HCT116 (cell line): ENCODE measurements at regions not wholly inside any gene's neighbourhood (a gene's known extent, or its start where the extent isn't known, plus 50 kb on each side); places are given as distances from the start of the nearest gene placed in this dataset.

ENCODE experiments used
- ATF3 ChIP-seq: IDR thresholded peaks from 2 replicates; pipeline ENCODE4 v1.6.1; 2012
- CEBPB ChIP-seq: IDR thresholded peaks from 2 replicates; pipeline ENCODE4 v1.6.1; 2012; ENCODE audit warnings: low read depth
- CTCF ChIP-seq, 3 experiments: fragments of 200-600 bp in 1 of 3; sonication (generic) in 1 of 3; IDR thresholded peaks in 2 of 3; conservative IDR thresholded peaks in 1 of 3; 2 replicates each; pipeline ENCODE4 v1.5.1; 2012 to 2017; ENCODE audit warnings: low read depth in 2 of 3, low read length in 2 of 3, antibody characterized with exemption in 1 of 3, borderline replicate concordance in 1 of 3, control low read depth in 1 of 3, mild to moderate bottlenecking in 1 of 3, mixed read lengths in 1 of 3, mixed run types in 1 of 3, moderate library complexity in 1 of 3; ENCODE audit not compliant: insufficient read depth in 1 of 3
- EZH2 ChIP-seq: fragments of 200-600 bp; sonication (generic); IDR thresholded peaks from 2 replicates; pipeline ENCODE4 v1.6.1; 2017; ENCODE audit warnings: antibody characterized with exemption, mixed run types
- EZH2phosphoT487 ChIP-seq: fragments of 200-600 bp; IDR thresholded peaks from 2 replicates; pipeline ENCODE4 v1.6.1; 2018; ENCODE audit warnings: antibody characterized with exemption, borderline replicate concordance
- JUND ChIP-seq: IDR thresholded peaks from 2 replicates; pipeline ENCODE4 v1.6.1; 2012
- POLR2A ChIP-seq: IDR thresholded peaks from 2 replicates; pipeline ENCODE4 v1.7.0; 2011; ENCODE audit warnings: borderline replicate concordance; ENCODE audit not compliant: insufficient read depth, insufficient read length; ENCODE audit errors: extremely low read depth
- RAD21 ChIP-seq: IDR thresholded peaks from 2 replicates; pipeline ENCODE4 v1.6.1; 2012; ENCODE audit warnings: low read depth, mild to moderate bottlenecking
- REST ChIP-seq: IDR thresholded peaks from 2 replicates; pipeline ENCODE4 v1.6.1; 2012; ENCODE audit warnings: low read depth
- SIN3A ChIP-seq: IDR thresholded peaks from 2 replicates; pipeline ENCODE4 v1.6.1; 2012; ENCODE audit warnings: low read depth
- SRF ChIP-seq: IDR thresholded peaks from 2 replicates; pipeline ENCODE4 v1.6.1; 2012; ENCODE audit warnings: low read depth
- YY1 ChIP-seq: IDR thresholded peaks from 2 replicates; pipeline ENCODE4 v1.6.1; 2011; ENCODE audit warnings: low read length, low read depth, moderate library complexity, mild to moderate bottlenecking; ENCODE audit not compliant: insufficient replicate concordance; ENCODE audit errors: extremely low read depth
- ZFX ChIP-seq: fragments of 450-650 bp; IDR thresholded peaks from 2 replicates; pipeline ENCODE4 v1.6.1; 2017
- ZNF274 ChIP-seq: fragments of 200-500 bp; sonication (Bioruptor generic); IDR thresholded peaks from 2 replicates; pipeline ENCODE4 v1.6.1; 2014; ENCODE audit warnings: mild to moderate bottlenecking, low read depth, low read length, inconsistent platforms

- no peak for TF ChIP-seq POLR2A
- TF ChIP-seq CTCF (IDR thresholded peaks at IDR 0.05 in 2 of 3, conservative IDR thresholded peaks at IDR 0.05 in 1 of 3; ENCODE audit: borderline replicate concordance in 1 of 3, insufficient read depth in 1 of 3, low read depth in 2 of 3, low read length in 2 of 3) = no peak
- no peak for TF ChIP-seq RAD21
- TF ChIP-seq ATF3 = no peak
- TF ChIP-seq ZNF274 = no peak
- no peak for TF ChIP-seq ZFX
- TF ChIP-seq SIN3A = no peak
- TF ChIP-seq EZH2 = no peak
- no peak for TF ChIP-seq YY1
- TF ChIP-seq EZH2phosphoT487 = no peak
- no peak for TF ChIP-seq JUND
- TF ChIP-seq REST = no peak
- TF ChIP-seq SRF = no peak
- TF ChIP-seq CEBPB = no peak
Observed at GRCh38 chr2:103410221-103410620, 648.4 kb downstream of the TMEM182 start.
